HEK293T (cell line): ENCODE measurements at regions not wholly inside any gene's neighbourhood (a gene's known extent, or its start where the extent isn't known, plus 50 kb on each side); places are given as distances from the start of the nearest gene placed in this dataset.

Experiments used
- NFRKB ChIP-seq: fragments of 450-650 bp; IDR thresholded peaks from 2 replicates; pipeline ENCODE4 v1.6.1; 2016; ENCODE audit warnings: mild to moderate bottlenecking, moderate library complexity
- SP1 ChIP-seq: fragments of 450-650 bp; IDR thresholded peaks from 2 replicates; pipeline ENCODE4 v1.6.1; 2017
- TARDBP ChIP-seq: fragments of 450-650 bp; IDR thresholded peaks from 2 replicates; pipeline ENCODE4 v1.6.1; 2016

DNA sequence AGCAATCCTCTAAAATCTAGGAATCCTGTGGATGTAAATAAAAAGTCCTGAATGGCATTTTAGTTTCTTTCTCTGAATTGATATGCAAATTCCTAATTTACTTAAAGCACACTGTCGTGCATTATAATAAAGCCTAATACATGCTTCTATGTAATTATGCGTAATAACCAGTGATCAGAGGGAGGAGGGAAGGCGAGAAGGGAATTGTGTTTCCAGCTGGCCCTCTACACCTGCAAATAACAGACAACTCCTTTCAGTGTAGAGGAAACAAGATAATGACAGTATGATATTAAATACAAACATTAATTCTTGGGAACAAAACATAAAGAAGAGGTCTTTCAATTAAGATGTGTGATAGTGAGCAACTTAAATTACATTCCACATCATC lies 419.6 kb upstream of the LCORL start:
- TF ChIP-seq SP1 (no peak), TARDBP (no peak), NFRKB (no peak)
